ENCODE measurements at regions not wholly inside any gene's neighbourhood (a gene's known extent, or its start where the extent isn't known, plus 50 kb on each side); places are given as distances from the start of the nearest gene placed in this dataset.
"Not testable (repeated sequence)": the region's sequence is repeated elsewhere in the genome, so short reads cannot be mapped to it uniquely, and the experiment has no call there.

DNA sequence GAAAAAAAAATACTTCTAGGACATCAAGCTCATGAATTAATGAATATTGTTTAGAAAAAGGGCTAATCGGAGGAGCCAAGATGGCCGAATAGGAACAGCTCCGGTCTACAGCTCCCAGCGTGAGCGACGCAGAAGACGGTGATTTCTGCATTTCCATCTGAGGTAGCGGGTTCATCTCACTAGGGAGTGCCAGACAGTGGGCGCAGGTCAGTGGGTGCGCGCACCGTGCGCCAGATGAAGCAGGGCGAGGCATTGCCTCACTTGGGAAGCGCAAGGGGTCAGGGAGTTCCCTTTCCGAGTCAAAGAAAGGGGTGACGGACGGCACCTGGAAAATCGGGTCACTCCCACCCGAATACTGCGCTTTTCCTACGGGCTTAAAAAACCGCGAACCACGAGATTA lies 79.8 kb upstream of the IL33 start:
- not testable (repeated sequence) for TF ChIP-seq YY1 (IDR thresholded peaks at IDR 0.05; ENCODE audit: insufficient read depth, insufficient read length); ZNF274 (IDR thresholded peaks at IDR 0.05; ENCODE audit: low read depth, low read length); SUZ12 (IDR thresholded peaks at IDR 0.05; ENCODE audit: extremely low read depth, insufficient read depth, insufficient read length)

Measured in NT2/D1 (cell line).